ENCODE measurements at regions not wholly inside any gene's neighbourhood (a gene's known extent, or its start where the extent isn't known, plus 50 kb on each side); places are given as distances from the start of the nearest gene placed in this dataset.

DNA sequence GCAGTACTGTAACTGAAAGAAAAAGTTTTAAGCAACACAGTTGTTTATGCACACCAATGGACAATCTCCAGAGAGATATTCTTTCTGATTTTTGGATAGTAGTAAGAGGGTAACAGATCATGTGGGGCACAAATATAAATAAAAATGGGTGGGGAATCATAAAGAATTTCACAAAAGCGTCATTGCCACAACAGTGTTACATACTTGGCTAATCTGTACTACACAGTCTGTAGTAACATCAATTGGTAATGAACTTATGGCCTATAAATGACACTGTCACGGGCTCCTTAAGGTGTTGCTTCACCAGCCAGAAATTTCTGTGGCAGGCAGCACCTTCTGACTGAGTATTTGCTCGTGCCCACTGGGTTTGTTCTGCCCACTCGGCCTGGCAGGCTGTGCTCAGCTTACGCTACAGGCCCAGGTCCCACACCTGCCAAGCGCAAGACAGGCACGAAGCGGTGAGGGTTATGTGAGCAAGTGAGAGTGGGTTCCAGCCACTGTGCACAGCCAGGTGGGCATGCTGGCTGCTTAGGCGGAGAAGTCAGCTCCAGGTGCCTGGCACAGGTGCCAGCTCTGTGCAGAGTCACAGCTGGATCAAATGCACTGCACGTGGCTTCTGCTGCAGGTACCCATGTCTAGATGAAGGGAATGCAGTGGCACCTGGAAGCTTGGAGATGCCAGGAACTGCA, 532.5 kb upstream of the SLC39A10 start (continued):
- TF ChIP-seq, protein P1, sequence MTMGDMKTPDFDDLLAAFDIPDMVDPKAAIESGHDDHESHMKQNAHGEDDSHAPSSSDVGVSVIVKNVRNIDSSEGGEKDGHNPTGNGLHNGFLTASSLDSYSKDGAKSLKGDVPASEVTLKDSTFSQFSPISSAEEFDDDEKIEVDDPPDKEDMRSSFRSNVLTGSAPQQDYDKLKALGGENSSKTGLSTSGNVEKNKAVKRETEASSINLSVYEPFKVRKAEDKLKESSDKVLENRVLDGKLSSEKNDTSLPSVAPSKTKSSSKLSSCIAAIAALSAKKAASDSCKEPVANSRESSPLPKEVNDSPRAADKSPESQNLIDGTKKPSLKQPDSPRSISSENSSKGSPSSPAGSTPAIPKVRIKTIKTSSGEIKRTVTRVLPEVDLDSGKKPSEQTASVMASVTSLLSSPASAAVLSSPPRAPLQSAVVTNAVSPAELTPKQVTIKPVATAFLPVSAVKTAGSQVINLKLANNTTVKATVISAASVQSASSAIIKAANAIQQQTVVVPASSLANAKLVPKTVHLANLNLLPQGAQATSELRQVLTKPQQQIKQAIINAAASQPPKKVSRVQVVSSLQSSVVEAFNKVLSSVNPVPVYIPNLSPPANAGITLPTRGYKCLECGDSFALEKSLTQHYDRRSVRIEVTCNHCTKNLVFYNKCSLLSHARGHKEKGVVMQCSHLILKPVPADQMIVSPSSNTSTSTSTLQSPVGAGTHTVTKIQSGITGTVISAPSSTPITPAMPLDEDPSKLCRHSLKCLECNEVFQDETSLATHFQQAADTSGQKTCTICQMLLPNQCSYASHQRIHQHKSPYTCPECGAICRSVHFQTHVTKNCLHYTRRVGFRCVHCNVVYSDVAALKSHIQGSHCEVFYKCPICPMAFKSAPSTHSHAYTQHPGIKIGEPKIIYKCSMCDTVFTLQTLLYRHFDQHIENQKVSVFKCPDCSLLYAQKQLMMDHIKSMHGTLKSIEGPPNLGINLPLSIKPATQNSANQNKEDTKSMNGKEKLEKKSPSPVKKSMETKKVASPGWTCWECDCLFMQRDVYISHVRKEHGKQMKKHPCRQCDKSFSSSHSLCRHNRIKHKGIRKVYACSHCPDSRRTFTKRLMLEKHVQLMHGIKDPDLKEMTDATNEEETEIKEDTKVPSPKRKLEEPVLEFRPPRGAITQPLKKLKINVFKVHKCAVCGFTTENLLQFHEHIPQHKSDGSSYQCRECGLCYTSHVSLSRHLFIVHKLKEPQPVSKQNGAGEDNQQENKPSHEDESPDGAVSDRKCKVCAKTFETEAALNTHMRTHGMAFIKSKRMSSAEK (CRISPR knock-in tag; IDR thresholded peaks at IDR 0.05; ENCODE audit: borderline replicate concordance) = no peak
- TF ChIP-seq, protein P2, sequence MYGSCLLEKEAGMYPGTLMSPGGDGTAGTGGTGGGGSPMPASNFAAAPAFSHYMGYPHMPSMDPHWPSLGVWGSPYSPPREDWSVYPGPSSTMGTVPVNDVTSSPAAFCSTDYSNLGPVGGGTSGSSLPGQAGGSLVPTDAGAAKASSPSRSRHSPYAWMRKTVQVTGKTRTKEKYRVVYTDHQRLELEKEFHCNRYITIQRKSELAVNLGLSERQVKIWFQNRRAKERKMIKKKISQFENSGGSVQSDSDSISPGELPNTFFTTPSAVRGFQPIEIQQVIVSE (CRISPR knock-in tag; IDR thresholded peaks at IDR 0.05; ENCODE audit: borderline replicate concordance) = no peak
- TF ChIP-seq, protein P3, sequence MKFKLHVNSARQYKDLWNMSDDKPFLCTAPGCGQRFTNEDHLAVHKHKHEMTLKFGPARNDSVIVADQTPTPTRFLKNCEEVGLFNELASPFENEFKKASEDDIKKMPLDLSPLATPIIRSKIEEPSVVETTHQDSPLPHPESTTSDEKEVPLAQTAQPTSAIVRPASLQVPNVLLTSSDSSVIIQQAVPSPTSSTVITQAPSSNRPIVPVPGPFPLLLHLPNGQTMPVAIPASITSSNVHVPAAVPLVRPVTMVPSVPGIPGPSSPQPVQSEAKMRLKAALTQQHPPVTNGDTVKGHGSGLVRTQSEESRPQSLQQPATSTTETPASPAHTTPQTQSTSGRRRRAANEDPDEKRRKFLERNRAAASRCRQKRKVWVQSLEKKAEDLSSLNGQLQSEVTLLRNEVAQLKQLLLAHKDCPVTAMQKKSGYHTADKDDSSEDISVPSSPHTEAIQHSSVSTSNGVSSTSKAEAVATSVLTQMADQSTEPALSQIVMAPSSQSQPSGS (CRISPR knock-in tag; IDR thresholded peaks at IDR 0.05; ENCODE audit: borderline replicate concordance, low read depth) = no peak
- TF ChIP-seq ZNF317 (CRISPR knock-in tag; IDR thresholded peaks at IDR 0.05; ENCODE audit: borderline replicate concordance, low read depth) (no peak), FOXK1 (CRISPR knock-in tag; IDR thresholded peaks at IDR 0.05) (no peak), ELF4 (CRISPR knock-in tag; IDR thresholded peaks at IDR 0.05; ENCODE audit: low read depth) (no peak), ESRRA (CRISPR knock-in tag; IDR thresholded peaks at IDR 0.05; ENCODE audit: borderline replicate concordance) (no peak), MYBL2 (CRISPR knock-in tag; IDR thresholded peaks at IDR 0.05) (no peak), GRHL2 (CRISPR knock-in tag; IDR thresholded peaks at IDR 0.05; ENCODE audit: insufficient replicate concordance, severe bottlenecking) (no peak), TEAD1 (CRISPR knock-in tag; IDR thresholded peaks at IDR 0.05) (no peak), ZBTB21 (CRISPR knock-in tag; IDR thresholded peaks at IDR 0.05; ENCODE audit: borderline replicate concordance) (no peak), MXD4 (CRISPR knock-in tag; IDR thresholded peaks at IDR 0.05; ENCODE audit: borderline replicate concordance) (no peak)
- TF ChIP-seq, protein P4, sequence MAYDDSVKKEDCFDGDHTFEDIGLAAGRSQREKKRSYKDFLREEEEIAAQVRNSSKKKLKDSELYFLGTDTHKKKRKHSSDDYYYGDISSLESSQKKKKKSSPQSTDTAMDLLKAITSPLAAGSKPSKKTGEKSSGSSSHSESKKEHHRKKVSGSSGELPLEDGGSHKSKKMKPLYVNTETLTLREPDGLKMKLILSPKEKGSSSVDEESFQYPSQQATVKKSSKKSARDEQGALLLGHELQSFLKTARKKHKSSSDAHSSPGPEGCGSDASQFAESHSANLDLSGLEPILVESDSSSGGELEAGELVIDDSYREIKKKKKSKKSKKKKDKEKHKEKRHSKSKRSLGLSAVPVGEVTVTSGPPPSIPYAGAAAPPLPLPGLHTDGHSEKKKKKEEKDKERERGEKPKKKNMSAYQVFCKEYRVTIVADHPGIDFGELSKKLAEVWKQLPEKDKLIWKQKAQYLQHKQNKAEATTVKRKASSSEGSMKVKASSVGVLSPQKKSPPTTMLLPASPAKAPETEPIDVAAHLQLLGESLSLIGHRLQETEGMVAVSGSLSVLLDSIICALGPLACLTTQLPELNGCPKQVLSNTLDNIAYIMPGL (CRISPR knock-in tag; IDR thresholded peaks at IDR 0.05) = no peak
- TF ChIP-seq, protein P5, sequence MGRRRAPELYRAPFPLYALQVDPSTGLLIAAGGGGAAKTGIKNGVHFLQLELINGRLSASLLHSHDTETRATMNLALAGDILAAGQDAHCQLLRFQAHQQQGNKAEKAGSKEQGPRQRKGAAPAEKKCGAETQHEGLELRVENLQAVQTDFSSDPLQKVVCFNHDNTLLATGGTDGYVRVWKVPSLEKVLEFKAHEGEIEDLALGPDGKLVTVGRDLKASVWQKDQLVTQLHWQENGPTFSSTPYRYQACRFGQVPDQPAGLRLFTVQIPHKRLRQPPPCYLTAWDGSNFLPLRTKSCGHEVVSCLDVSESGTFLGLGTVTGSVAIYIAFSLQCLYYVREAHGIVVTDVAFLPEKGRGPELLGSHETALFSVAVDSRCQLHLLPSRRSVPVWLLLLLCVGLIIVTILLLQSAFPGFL (CRISPR knock-in tag; IDR thresholded peaks at IDR 0.05; ENCODE audit: borderline replicate concordance) = no peak

DNA sequence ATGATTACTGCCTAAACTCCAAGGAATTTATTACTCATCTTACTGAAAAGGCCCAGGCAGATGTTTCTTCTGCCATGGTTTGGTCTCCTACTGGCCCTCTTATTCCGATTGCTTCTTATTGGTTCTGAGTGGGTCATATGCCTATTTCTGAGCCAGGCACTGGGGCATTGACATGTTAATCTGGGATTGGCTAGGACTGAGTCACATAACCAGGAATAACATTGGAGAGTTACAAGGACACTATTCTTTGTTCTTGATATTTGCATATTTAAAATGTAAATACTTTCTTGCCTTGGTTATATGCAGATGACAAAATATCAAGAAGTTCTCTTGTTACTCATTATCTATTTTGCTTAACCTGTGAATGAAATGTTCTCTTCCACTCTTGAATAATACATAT, 534.4 kb upstream of the SLC39A10 start:
- CTCF ChIA-PET = no interaction called here
- Mint-ChIP-seq H3K4me1 (peaks cover 9% of the 10 kb centered on the region), H3K27ac (no peak overlapping the region), H3K9me3 (peaks cover 10% of the 10 kb centered on the region), H3K36me3 (no peaks in the 10 kb centered on the region), H3K4me3 (no peak overlapping the region), H3K27me3 (ENCODE audit: low read depth) (no peaks in the 10 kb centered on the region)
- no peak for ATAC-seq
- DNase-seq (ENCODE audit: low spot score) = no peak
- POLR2A ChIA-PET = no interaction called here
- TF ChIP-seq FOXJ3 (CRISPR knock-in tag; IDR thresholded peaks at IDR 0.05; ENCODE audit: borderline replicate concordance) = no peak
- TF ChIP-seq ZNF416 (CRISPR knock-in tag; IDR thresholded peaks at IDR 0.05) = no peak
- TF ChIP-seq, protein P6, sequence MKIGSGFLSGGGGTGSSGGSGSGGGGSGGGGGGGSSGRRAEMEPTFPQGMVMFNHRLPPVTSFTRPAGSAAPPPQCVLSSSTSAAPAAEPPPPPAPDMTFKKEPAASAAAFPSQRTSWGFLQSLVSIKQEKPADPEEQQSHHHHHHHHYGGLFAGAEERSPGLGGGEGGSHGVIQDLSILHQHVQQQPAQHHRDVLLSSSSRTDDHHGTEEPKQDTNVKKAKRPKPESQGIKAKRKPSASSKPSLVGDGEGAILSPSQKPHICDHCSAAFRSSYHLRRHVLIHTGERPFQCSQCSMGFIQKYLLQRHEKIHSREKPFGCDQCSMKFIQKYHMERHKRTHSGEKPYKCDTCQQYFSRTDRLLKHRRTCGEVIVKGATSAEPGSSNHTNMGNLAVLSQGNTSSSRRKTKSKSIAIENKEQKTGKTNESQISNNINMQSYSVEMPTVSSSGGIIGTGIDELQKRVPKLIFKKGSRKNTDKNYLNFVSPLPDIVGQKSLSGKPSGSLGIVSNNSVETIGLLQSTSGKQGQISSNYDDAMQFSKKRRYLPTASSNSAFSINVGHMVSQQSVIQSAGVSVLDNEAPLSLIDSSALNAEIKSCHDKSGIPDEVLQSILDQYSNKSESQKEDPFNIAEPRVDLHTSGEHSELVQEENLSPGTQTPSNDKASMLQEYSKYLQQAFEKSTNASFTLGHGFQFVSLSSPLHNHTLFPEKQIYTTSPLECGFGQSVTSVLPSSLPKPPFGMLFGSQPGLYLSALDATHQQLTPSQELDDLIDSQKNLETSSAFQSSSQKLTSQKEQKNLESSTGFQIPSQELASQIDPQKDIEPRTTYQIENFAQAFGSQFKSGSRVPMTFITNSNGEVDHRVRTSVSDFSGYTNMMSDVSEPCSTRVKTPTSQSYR (CRISPR knock-in tag; IDR thresholded peaks at IDR 0.05) = no peak
- TF ChIP-seq MYBL2 (CRISPR knock-in tag; IDR thresholded peaks at IDR 0.05) = no peak
- TF ChIP-seq, protein P7, sequence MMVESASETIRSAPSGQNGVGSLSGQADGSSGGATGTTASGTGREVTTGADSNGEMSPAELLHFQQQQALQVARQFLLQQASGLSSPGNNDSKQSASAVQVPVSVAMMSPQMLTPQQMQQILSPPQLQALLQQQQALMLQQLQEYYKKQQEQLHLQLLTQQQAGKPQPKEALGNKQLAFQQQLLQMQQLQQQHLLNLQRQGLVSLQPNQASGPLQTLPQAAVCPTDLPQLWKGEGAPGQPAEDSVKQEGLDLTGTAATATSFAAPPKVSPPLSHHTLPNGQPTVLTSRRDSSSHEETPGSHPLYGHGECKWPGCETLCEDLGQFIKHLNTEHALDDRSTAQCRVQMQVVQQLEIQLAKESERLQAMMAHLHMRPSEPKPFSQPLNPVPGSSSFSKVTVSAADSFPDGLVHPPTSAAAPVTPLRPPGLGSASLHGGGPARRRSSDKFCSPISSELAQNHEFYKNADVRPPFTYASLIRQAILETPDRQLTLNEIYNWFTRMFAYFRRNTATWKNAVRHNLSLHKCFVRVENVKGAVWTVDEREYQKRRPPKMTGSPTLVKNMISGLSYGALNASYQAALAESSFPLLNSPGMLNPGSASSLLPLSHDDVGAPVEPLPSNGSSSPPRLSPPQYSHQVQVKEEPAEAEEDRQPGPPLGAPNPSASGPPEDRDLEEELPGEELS (CRISPR knock-in tag; IDR thresholded peaks at IDR 0.05) = no peak
- no peak for TF ChIP-seq JUN (CRISPR knock-in tag; IDR thresholded peaks at IDR 0.05)
- no peak for TF ChIP-seq NR3C1 (CRISPR knock-in tag; conservative IDR thresholded peaks at IDR 0.05; ENCODE audit: low read depth)
- no peak for TF ChIP-seq CBFB (CRISPR knock-in tag; IDR thresholded peaks at IDR 0.05; ENCODE audit: low read depth)
- no peak for TF ChIP-seq GTF2I (CRISPR knock-in tag; conservative IDR thresholded peaks at IDR 0.05)

Measured in WTC11 (cell line).